IMR-90 (cell line): ENCODE measurements at regions not wholly inside any gene's neighbourhood (a gene's known extent, or its start where the extent isn't known, plus 50 kb on each side); places are given as distances from the start of the nearest gene placed in this dataset.
A peak's percentile ranks its signal among the peaks of the same experiment; 100 is the strongest.

Source experiments
- ATAC-seq: fragments of 200-7000 bp; cut with Tn5 transposase; 2 replicates; pipeline ENCODE4 v1.9.1; 2020; ENCODE audit warnings: low read depth, mild to moderate bottlenecking, moderate library complexity
- BruUV-seq: library from RNA; stranded (reverse); fragments of 400-500 nt; replicated peaks from 2 replicates; lab custom pipeline; 2021; lab: Mats Ljungman, UMichigan
- CTCF ChIA-PET: fragments of 300-600 bp; formaldehyde crosslinking; extraction: SDS; loops from one replicate; lab custom pipeline; 2021; ENCODE audit warnings: antibody characterized with exemption; lab: Yijun Ruan, JAX
- POLR2A ChIA-PET: fragments of 300-600 bp; sonication (Branson Sonifier 250); formaldehyde crosslinking; loops from one replicate; lab custom pipeline; 2022; ENCODE audit warnings: antibody characterized with exemption; ENCODE audit not compliant: unreplicated experiment; lab: Charles Lee
- DNase-seq: peaks from one replicate; pipeline ENCODE4 v3.0.0; 2013
- H2AFZ ChIP-seq: replicated peaks from 2 replicates; pipeline ENCODE3; 2013; ENCODE audit warnings: low read length, mild to moderate bottlenecking; ENCODE audit not compliant: poor library complexity
- H2AK5ac ChIP-seq: 2 replicates; pipeline ENCODE4 v1.6.1; 2013; ENCODE audit warnings: low read depth, low read length, inconsistent platforms
- H2AK9ac ChIP-seq: replicated peaks from 2 replicates; pipeline ENCODE3; 2013; ENCODE audit warnings: mild to moderate bottlenecking, low read depth, low read length, moderate library complexity; ENCODE audit not compliant: poor library complexity
- H2BK120ac ChIP-seq: 2 replicates; pipeline ENCODE4 v1.6.1; 2013; ENCODE audit warnings: low read depth, low read length, inconsistent platforms
- H2BK15ac ChIP-seq: 3 replicates; pipeline ENCODE4 v1.6.1; 2013; ENCODE audit warnings: low read depth, low read length, inconsistent platforms
- H2BK20ac ChIP-seq: 2 replicates; pipeline ENCODE4 v1.6.1; 2013; ENCODE audit warnings: low read depth, mild to moderate bottlenecking, inconsistent platforms, low read length, moderate library complexity
- H2BK5ac ChIP-seq: 2 replicates; pipeline ENCODE4 v1.6.1; 2013; ENCODE audit warnings: mild to moderate bottlenecking, low read depth, low read length, inconsistent platforms; ENCODE audit not compliant: poor library complexity, severe bottlenecking
- H3K14ac ChIP-seq: replicated peaks from 2 replicates; pipeline ENCODE4 v1.6.1; 2013; ENCODE audit warnings: low read depth, low read length, inconsistent platforms
- H3K18ac ChIP-seq: 2 replicates; pipeline ENCODE4 v1.6.1; 2013; ENCODE audit warnings: low read depth, low read length, control low read depth
- H3K23ac ChIP-seq: 2 replicates; pipeline ENCODE4 v1.6.1; 2013; ENCODE audit warnings: low read depth, low read length, inconsistent platforms
- H3K27ac ChIP-seq: 2 replicates; pipeline ENCODE4 v1.5.1; 2013; ENCODE audit warnings: mild to moderate bottlenecking, control low read depth, low read length; ENCODE audit not compliant: insufficient read depth
- H3K27me3 ChIP-seq: 2 replicates; pipeline ENCODE4 v1.6.1; 2013; ENCODE audit warnings: low read length; ENCODE audit not compliant: control insufficient read depth, insufficient read depth
- H3K36me3 ChIP-seq: 2 replicates; pipeline ENCODE4 v1.6.1; 2013; ENCODE audit warnings: low read length, mixed read lengths; ENCODE audit not compliant: control insufficient read depth, insufficient read depth
- H3K4ac ChIP-seq: 2 replicates; pipeline ENCODE4 v1.6.1; 2013; ENCODE audit warnings: low read depth, low read length, inconsistent platforms
- H3K4me1 ChIP-seq: 2 replicates; pipeline ENCODE4 v1.6.1; 2013; ENCODE audit warnings: low read length, mixed read lengths; ENCODE audit not compliant: control insufficient read depth, insufficient read depth
- H3K4me2 ChIP-seq: 2 replicates; pipeline ENCODE4 v1.6.1; 2013; ENCODE audit warnings: low read depth, mild to moderate bottlenecking, control low read depth, low read length, moderate library complexity
- H3K4me3 ChIP-seq: 2 replicates; pipeline ENCODE4 v1.5.1; 2013; ENCODE audit warnings: low read depth, mild to moderate bottlenecking, control low read depth, low read length, moderate library complexity; ENCODE audit not compliant: insufficient read depth
- H3K56ac ChIP-seq: 2 replicates; pipeline ENCODE4 v1.6.1; 2013; ENCODE audit warnings: low read length, inconsistent platforms; ENCODE audit not compliant: insufficient read depth; ENCODE audit errors: extremely low read depth
- H3K79me1 ChIP-seq, 2 experiments: 2 replicates each; pipeline ENCODE4 v1.6.1; 2013; ENCODE audit warnings: low read length in 2 of 2, inconsistent platforms in 1 of 2, low read depth in 1 of 2
- H3K9ac ChIP-seq: 2 replicates; pipeline ENCODE4 v1.6.1; 2013; ENCODE audit warnings: low read depth, low read length, control low read depth
- H3K9me1 ChIP-seq: 2 replicates; pipeline ENCODE4 v1.6.1; 2013; ENCODE audit warnings: low read length, inconsistent platforms; ENCODE audit not compliant: insufficient read depth
- H3K9me3 ChIP-seq: 2 replicates; pipeline ENCODE4 v1.6.1; 2013; ENCODE audit warnings: low read length; ENCODE audit not compliant: control insufficient read depth, insufficient read depth
- H4K20me1 ChIP-seq: 2 replicates; pipeline ENCODE4 v1.6.1; 2013; ENCODE audit warnings: low read length, inconsistent platforms; ENCODE audit not compliant: insufficient read depth
- H4K5ac ChIP-seq: 2 replicates; pipeline ENCODE4 v1.6.1; 2013; ENCODE audit warnings: mild to moderate bottlenecking, low read depth, low read length, control low read depth
- H4K8ac ChIP-seq, 2 experiments: 2 replicates each; pipeline ENCODE4 v1.6.1; 2013; ENCODE audit warnings: low read depth in 2 of 2, low read length in 2 of 2, control low read depth in 1 of 2, inconsistent platforms in 1 of 2
- H4K91ac ChIP-seq: 2 replicates; pipeline ENCODE4 v1.6.1; 2013; ENCODE audit warnings: low read depth, low read length, inconsistent platforms; ENCODE audit not compliant: insufficient read depth
- BHLHE40 ChIP-seq: fragments of 150-350 bp; IDR thresholded peaks from 2 replicates; pipeline ENCODE4 v1.6.1; 2016; ENCODE audit warnings: mild to moderate bottlenecking, low read depth, low read length
- CEBPB ChIP-seq: IDR thresholded peaks from 2 replicates; pipeline ENCODE4 v1.6.1; 2012; ENCODE audit warnings: low read depth, low read length, improper control_type of control experiment
- CHD1 ChIP-seq: IDR thresholded peaks from 2 replicates; pipeline ENCODE4 v1.6.1; 2012; ENCODE audit warnings: low read depth, low read length, improper control_type of control experiment
- FOS ChIP-seq: fragments of 150-350 bp; IDR thresholded peaks from 2 replicates; pipeline ENCODE4 v1.6.1; 2016; ENCODE audit warnings: low read depth, low read length
- MAFK ChIP-seq: IDR thresholded peaks from 2 replicates; pipeline ENCODE4 v1.6.1; 2012; ENCODE audit warnings: low read depth, low read length, improper control_type of control experiment
- MAZ ChIP-seq: IDR thresholded peaks from 2 replicates; pipeline ENCODE4 v1.6.1; 2012; ENCODE audit warnings: low read depth, mild to moderate bottlenecking, low read length, improper control_type of control experiment, moderate library complexity, borderline replicate concordance
- MXI1 ChIP-seq: IDR thresholded peaks from 2 replicates; pipeline ENCODE4 v1.6.1; 2012; ENCODE audit warnings: low read depth, mild to moderate bottlenecking, low read length, moderate library complexity, borderline replicate concordance
- NFE2L2 ChIP-seq: fragments of 150-350 bp; IDR thresholded peaks from 2 replicates; pipeline ENCODE4 v1.6.1; 2016; ENCODE audit warnings: low read depth, mild to moderate bottlenecking, low read length
- POLR2A ChIP-seq: IDR thresholded peaks from 2 replicates; pipeline ENCODE4 v1.6.1; 2012; ENCODE audit warnings: mild to moderate bottlenecking, low read depth, low read length
- RAD21 ChIP-seq: IDR thresholded peaks from 2 replicates; pipeline ENCODE4 v1.6.1; 2012; ENCODE audit warnings: low read length, improper control_type of control experiment
- RCOR1 ChIP-seq: IDR thresholded peaks from 2 replicates; pipeline ENCODE4 v1.6.1; 2012; ENCODE audit warnings: mild to moderate bottlenecking, low read length, improper control_type of control experiment; ENCODE audit not compliant: insufficient replicate concordance
- RFX5 ChIP-seq: IDR thresholded peaks from 2 replicates; pipeline ENCODE4 v1.8.0; 2012; ENCODE audit warnings: low read depth, mild to moderate bottlenecking, low read length, moderate library complexity
- SMC3 ChIP-seq: fragments of 150-350 bp; IDR thresholded peaks from 2 replicates; pipeline ENCODE4 v1.6.1; 2016; ENCODE audit warnings: low read depth, mild to moderate bottlenecking, antibody characterized with exemption, low read length, moderate library complexity
- WGBS, 2 experiments: methylation state at CpG; one replicate each; pipeline versions ENCODE4 v1.1.5 to v1.1.7; 2013; ENCODE audit warnings: missing lambda C conversion rate in 2 of 2; ENCODE audit not compliant: insufficient read length in 1 of 2; ENCODE audit errors: extremely low coverage in 2 of 2; 5-methylcytosine and 5-hydroxymethylcytosine counted together
- dilution Hi-C: fragments of 300-500 bp; cut with HindIII; formaldehyde crosslinking; loops from one replicate; pipeline ENCODE4 v1.14.3; 2018; ENCODE audit warnings: low sequenced_read_pairs; ENCODE audit not compliant: unreplicated experiment
- in situ Hi-C: fragments of 300-500 bp; cut with MboI; formaldehyde crosslinking; loops from 3 replicates; pipeline ENCODE4 v1.14.3; 2019; ENCODE audit warnings: low sequenced_read_pairs, inconsistent platforms, mixed read lengths
- intact Hi-C: fragments of 100-400 bp; cut with micrococcal nuclease; formaldehyde crosslinking; loops from 2 replicates; pipeline ENCODE4 v1.10.0; 2022
- TF ChIP-seq, protein P1 (sequence below): conservative IDR thresholded peaks from 2 replicates; pipeline ENCODE4 v1.5.1; 2012; ENCODE audit warnings: mild to moderate bottlenecking, low read depth, low read length, improper control_type of control experiment
- TF ChIP-seq, protein P2 (sequence below): fragments of 150-350 bp; IDR thresholded peaks from 2 replicates; pipeline ENCODE4 v1.6.1; 2016; ENCODE audit warnings: low read depth, mild to moderate bottlenecking, low read length, moderate library complexity, borderline replicate concordance
- TF ChIP-seq, protein P3 (sequence below): fragments of 150-350 bp; IDR thresholded peaks from 2 replicates; pipeline ENCODE4 v1.6.1; 2017; ENCODE audit warnings: mild to moderate bottlenecking, antibody characterized with exemption, low read length, low read depth

DNA sequence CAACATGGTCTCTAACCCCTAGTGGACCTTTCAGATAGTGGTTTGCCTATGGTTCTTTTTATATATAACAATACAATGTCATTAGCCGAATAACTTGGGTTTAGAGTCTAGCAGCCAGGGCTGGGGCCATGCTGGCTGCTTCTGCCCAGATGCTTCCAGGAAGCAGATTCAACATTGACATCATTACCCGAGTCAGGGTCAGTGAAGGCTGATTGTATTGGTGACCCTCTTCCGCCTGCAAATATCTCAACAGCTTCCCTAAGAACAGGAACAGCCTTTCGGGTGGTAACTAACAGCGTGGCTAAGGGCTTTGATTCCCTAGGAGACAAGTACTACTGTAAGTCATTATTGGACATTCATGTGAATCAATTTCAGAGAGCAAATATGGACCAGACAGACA is 476.4 kb downstream of the UQCRFS1 start:
- ChIA-PET CTCF (interaction anchor here (0.6 to 1.4 kb wide), 2 partner anchors 143 to 527 kb away, joined by 3 to 5 read pairs; no protein-coding TSS in a partner anchor), POLR2A (no interaction called here)
- Histone ChIP-seq H4K5ac (peak overlapping the region; percentile 91; the same call in 1 of the 2 replicates), H2AK5ac (no peak overlapping the region), H2BK5ac (no peak overlapping the region), H3K36me3 (no peaks in the 10 kb centered on the region), H3K9me1 (no peaks in the 10 kb centered on the region), H3K79me1 (no peaks in the 10 kb centered on the region), H3K56ac (no peak overlapping the region), H3K4me2 (no peak overlapping the region), H4K91ac (no peak overlapping the region), H2BK15ac (no peak overlapping the region), H2BK20ac (no peak overlapping the region), H4K8ac (peak overlapping the region in 1 of 2 experiments; percentile 70; a peak in 1 of 4 replicates), H3K18ac (no peak overlapping the region), H3K4ac (no peak overlapping the region), H3K14ac (no peak overlapping the region), H3K4me1 (no peaks in the 10 kb centered on the region), H2BK120ac (no peak overlapping the region), H3K9me3 (no peaks in the 10 kb centered on the region), H2AFZ (no peak overlapping the region), H3K4me3 (no peak overlapping the region), H4K20me1 (no peaks in the 10 kb centered on the region), H3K27me3 (no peaks in the 10 kb centered on the region), H3K9ac (no peak overlapping the region), H3K27ac (no peak overlapping the region), H2AK9ac (no peak overlapping the region), H3K23ac (no peak overlapping the region)
- no TSS peak for BruUV-seq
- no peak for DNase-seq
- ATAC-seq: no peak; the same call in 1 of the 2 replicates
- intact Hi-C loops (loop anchor here (2.0 kb wide), 2 partner anchors 384 to 526 kb away; no protein-coding TSS in a partner anchor), dilution Hi-C loops (no loop called here), in situ Hi-C loops (loop anchor here (10.0 to 25.0 kb wide), 3 partner anchors 148 to 526 kb away; no protein-coding TSS in a partner anchor)
- no CpG with 5 or more reads among the region's 5 CpGs for WGBS, 2 experiments
- TF ChIP-seq RFX5 (no peak), MAZ (no peak), RCOR1 (no peak), RAD21 (no peak), MAFK (no peak), NFE2L2 (no peak), POLR2A (no peak), BHLHE40 (no peak), SMC3 (no peak), MXI1 (no peak), FOS (no peak), CEBPB (no peak), CHD1 (no peak)
- TF ChIP-seq, protein P1, sequence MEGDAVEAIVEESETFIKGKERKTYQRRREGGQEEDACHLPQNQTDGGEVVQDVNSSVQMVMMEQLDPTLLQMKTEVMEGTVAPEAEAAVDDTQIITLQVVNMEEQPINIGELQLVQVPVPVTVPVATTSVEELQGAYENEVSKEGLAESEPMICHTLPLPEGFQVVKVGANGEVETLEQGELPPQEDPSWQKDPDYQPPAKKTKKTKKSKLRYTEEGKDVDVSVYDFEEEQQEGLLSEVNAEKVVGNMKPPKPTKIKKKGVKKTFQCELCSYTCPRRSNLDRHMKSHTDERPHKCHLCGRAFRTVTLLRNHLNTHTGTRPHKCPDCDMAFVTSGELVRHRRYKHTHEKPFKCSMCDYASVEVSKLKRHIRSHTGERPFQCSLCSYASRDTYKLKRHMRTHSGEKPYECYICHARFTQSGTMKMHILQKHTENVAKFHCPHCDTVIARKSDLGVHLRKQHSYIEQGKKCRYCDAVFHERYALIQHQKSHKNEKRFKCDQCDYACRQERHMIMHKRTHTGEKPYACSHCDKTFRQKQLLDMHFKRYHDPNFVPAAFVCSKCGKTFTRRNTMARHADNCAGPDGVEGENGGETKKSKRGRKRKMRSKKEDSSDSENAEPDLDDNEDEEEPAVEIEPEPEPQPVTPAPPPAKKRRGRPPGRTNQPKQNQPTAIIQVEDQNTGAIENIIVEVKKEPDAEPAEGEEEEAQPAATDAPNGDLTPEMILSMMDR: no peak
- TF ChIP-seq, protein P2, sequence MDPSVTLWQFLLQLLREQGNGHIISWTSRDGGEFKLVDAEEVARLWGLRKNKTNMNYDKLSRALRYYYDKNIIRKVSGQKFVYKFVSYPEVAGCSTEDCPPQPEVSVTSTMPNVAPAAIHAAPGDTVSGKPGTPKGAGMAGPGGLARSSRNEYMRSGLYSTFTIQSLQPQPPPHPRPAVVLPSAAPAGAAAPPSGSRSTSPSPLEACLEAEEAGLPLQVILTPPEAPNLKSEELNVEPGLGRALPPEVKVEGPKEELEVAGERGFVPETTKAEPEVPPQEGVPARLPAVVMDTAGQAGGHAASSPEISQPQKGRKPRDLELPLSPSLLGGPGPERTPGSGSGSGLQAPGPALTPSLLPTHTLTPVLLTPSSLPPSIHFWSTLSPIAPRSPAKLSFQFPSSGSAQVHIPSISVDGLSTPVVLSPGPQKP: no peak
- TF ChIP-seq, protein P3, sequence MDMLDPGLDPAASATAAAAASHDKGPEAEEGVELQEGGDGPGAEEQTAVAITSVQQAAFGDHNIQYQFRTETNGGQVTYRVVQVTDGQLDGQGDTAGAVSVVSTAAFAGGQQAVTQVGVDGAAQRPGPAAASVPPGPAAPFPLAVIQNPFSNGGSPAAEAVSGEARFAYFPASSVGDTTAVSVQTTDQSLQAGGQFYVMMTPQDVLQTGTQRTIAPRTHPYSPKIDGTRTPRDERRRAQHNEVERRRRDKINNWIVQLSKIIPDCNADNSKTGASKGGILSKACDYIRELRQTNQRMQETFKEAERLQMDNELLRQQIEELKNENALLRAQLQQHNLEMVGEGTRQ: no peak
